Heart right ventricle (tissue), 16 donors: ENCODE measurements at regions not wholly inside any gene's neighbourhood (a gene's known extent, or its start where the extent isn't known, plus 50 kb on each side); places are given as distances from the start of the nearest gene placed in this dataset.
"Not testable (repeated sequence)": the region's sequence is repeated elsewhere in the genome, so short reads cannot be mapped to it uniquely, and the experiment has no call there.

Source experiments
- ATAC-seq, 8 donors: fragments of 200-7000 bp; cut with Tn5 transposase; one replicate each; pipeline ENCODE4 v1.9.1; 2020; ENCODE audit warnings: mild to moderate bottlenecking in 8 of 8, moderate library complexity in 8 of 8, moderate number of reproducible peaks in 1 of 8
- DNase-seq, 2 donors: peaks; one replicate each; pipeline ENCODE4 v3.0.0-alpha.2; 2020
- H3K27ac ChIP-seq, 10 donors: fragments of 200-600 bp; sonication (generic) in 2 of 10; one replicate each; pipeline versions ENCODE4 v1.5.0 to v1.8.0; 2020 to 2022; ENCODE audit warnings: mild to moderate bottlenecking in 3 of 10
- H3K27me3 ChIP-seq, 7 donors: fragments of 200-600 bp; one replicate each; pipeline ENCODE4 v1.8.0; 2021 to 2022; ENCODE audit warnings: mild to moderate bottlenecking in 2 of 7
- H3K36me3 ChIP-seq, 9 donors: fragments of 200-600 bp; sonication (generic) in 1 of 9; one replicate each; pipeline versions ENCODE4 v1.5.0 to v1.8.0; 2020 to 2022; ENCODE audit warnings: mild to moderate bottlenecking in 2 of 9
- H3K4me1 ChIP-seq, 9 donors: fragments of 200-600 bp; sonication (generic) in 1 of 9; one replicate each; pipeline versions ENCODE4 v1.5.0 to v1.8.0; 2020 to 2022; ENCODE audit warnings: mild to moderate bottlenecking in 4 of 9
- H3K4me3 ChIP-seq, 10 donors: fragments of 200-600 bp; sonication (generic) in 2 of 10; one replicate each; pipeline versions ENCODE4 v1.5.0 to v1.8.0; 2020 to 2022; ENCODE audit warnings: mild to moderate bottlenecking in 7 of 10, moderate library complexity in 2 of 10
- H3K9me3 ChIP-seq, 11 donors: fragments of 200-600 bp in 10 of 11; sonication (generic) in 2 of 11; one replicate each; pipeline versions ENCODE4 v1.5.0 to v1.8.0; 2013 to 2022; ENCODE audit warnings: mild to moderate bottlenecking in 2 of 11, control low read depth in 1 of 11, moderate library complexity in 1 of 11
- CTCF ChIP-seq, 9 donors: fragments of 200-600 bp; sonication (generic) in 2 of 9; IDR thresholded peaks; one replicate each; pipeline versions ENCODE4 v1.5.0 to v1.8.0; 2021 to 2022; ENCODE audit warnings: antibody characterized with exemption in 9 of 9, mild to moderate bottlenecking in 5 of 9, moderate library complexity in 1 of 9
- WGBS, 2 donors: extraction: QIAGEN DNeasy Blood & Tissue Kit; methylation state at CpG; one replicate each; pipeline ENCODE4 v1.1.7; 2013; ENCODE audit warnings: inconsistent platforms in 1 of 2; 5-methylcytosine and 5-hydroxymethylcytosine counted together
- intact Hi-C, 10 donors: fragments of 100-400 bp; cut with DNase I; formaldehyde crosslinking; loops; one replicate each; pipeline versions ENCODE4 v1.11.1 to v1.14.2; 2022
- donor health status: Arrhythmogenic right ventricular cardiomyopathy.
- donor health status: ischemic (EF 13 %, LVEDD 7.1; RV severe dilation, severe dysfunction).
- donor health status: healthy with polysubstance abuse.
- donor health status: DM: no; HTN: yes; CAD: no.
- donor health status: DM: no; HTN: no; CAD: no.
- donor health status: ischemic (EF 25% LVEDD 6.9; RV normal size, moderate dysfunction).
- donor health status: ischemic (EF 25% LVEDD 5.7; RV mildly dilated, moderate dysfunction).
- donor health status: healthy.
- donor health status: DM: yes; HTN: yes; CAD: no.
- donor health status: Ischemic cardiomyopathy.
- donor health status: ischemic (EF 35%, LVEDD 5.7; RV mildly dilated, moderate dysfunction).
- donor health status: nonischemic (EF 11% LVEDD 7.7; RV severe dilation, severe dysfunction).
- donor health status: DM: yes; HTN: yes; CAD: no.
- donor health status: PGD.
- donor health status: ischemic (EF 29% LVEDD 5.4; RV normal size, mild dysfunction).
- donor health status: nonischemic (EF 23%, LVEDD 6.1; RV moderate dilation, normal function).

- Histone ChIP-seq H3K27me3 (peaks cover 0 to 2% (median 0%) of the 10 kb centered on the region in 7 donors), H3K4me3 (no peak overlapping the region), H3K9me3 (peaks cover 0 to 23% (median 11%) of the 10 kb centered on the region in 11 donors), H3K27ac (no peak overlapping the region), H3K4me1 (no peaks in the 10 kb centered on the region), H3K36me3 (no peaks in the 10 kb centered on the region)
- TF ChIP-seq CTCF (IDR thresholded peaks at IDR 0.05) = no peak
- DNase-seq (no peak), ATAC-seq (no peak)
- intact Hi-C loops = no loop called here
- WGBS, 2 donors = 41 to 49% methylated on average over 3 of the region's 3 CpGs
These were observed 202.8 kb upstream of the C16orf82 start for GRCh38 chr16:26863931-26864330.

DNA sequence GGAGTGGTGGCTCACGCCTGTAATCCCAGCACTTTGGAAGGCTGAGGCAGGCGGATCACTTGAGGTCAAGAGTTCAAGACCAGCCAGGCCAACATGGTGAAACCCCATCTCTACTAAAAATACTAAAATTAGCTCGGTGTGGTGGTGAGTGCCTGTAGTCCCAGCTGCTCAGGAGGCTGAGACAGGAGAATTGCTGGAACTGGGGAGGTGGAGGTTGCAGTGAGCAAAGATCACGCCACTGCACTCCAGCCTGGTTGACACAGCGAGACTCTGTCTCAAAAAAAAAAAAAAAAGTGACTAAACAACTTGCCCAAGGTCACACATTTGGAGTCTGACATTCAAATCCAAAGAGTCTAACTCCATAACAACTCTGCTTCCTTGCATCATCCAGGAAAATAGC is 192.4 kb upstream of the C16orf82 start:
- intact Hi-C loops = not testable (repeated sequence)
- WGBS, 2 donors = 58 to 70% methylated on average over 5 of the region's 5 CpGs

GRCh38 chr16:26877421-26877820 is 189.3 kb upstream of the C16orf82 start:
- DNase-seq = no peak
- intact Hi-C loops = no loop called here
- 70 to 78% methylated on average over 3 of the region's 3 CpGs for WGBS, 2 donors

More for the DNA sequence above, 192.4 kb upstream of the C16orf82 start:
- DNase-seq, H3K27ac ChIP-seq, H3K27me3 ChIP-seq, H3K4me3 ChIP-seq, H3K4me1 ChIP-seq, ATAC-seq, H3K36me3 ChIP-seq: not testable (repeated sequence)
- peaks cover 0 to 11% (median 0%) of the 10 kb centered on the region in 11 donors for H3K9me3 ChIP-seq

DNA sequence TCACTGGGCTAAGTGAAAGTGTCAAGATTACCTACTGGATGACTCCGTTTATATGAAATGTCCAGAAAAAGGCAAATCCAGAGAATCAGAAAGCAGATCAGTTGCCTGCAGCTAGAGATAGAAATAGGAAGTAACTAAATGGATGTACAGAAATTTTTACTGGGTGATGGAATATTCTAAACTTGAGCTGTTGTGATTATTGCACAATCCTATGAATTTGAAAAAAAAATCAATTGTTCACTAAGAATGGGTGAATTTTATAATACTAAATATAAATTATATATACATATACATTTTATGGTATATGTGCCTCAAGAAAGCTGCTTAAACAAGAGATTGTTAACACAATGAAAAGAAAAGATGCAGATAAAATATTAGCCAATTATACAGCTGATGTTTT is 181.1 kb upstream of the C16orf82 start:
- Histone ChIP-seq H3K4me1 (no peaks in the 10 kb centered on the region), H3K4me3 (no peak overlapping the region), H3K9me3 (peaks cover 0 to 17% (median 0%) of the 10 kb centered on the region in 11 donors), H3K36me3 (no peaks in the 10 kb centered on the region), H3K27ac (no peak overlapping the region), H3K27me3 (peaks cover 0 to 15% (median 0%) of the 10 kb centered on the region in 7 donors)
- ATAC-seq (no peak), DNase-seq (no peak)
- no peak for TF ChIP-seq CTCF (IDR thresholded peaks at IDR 0.05)
- intact Hi-C loops = no loop called here
- 69 to 73% methylated on average over 1 of the region's 1 CpG for WGBS, 2 donors

More at GRCh38 chr16:26877421-26877820, 189.3 kb upstream of the C16orf82 start:
- no peak overlapping the region for H3K27ac ChIP-seq
- no peak overlapping the region for H3K4me3 ChIP-seq
- peaks cover 0 to 1% (median 0%) of the 10 kb centered on the region in 7 donors for H3K27me3 ChIP-seq
- ATAC-seq = no peak
- TF ChIP-seq CTCF (IDR thresholded peaks at IDR 0.05) = no peak
- H3K4me1 ChIP-seq = no peaks in the 10 kb centered on the region
- peaks cover 0 to 7% (median 0%) of the 10 kb centered on the region in 11 donors for H3K9me3 ChIP-seq
- H3K36me3 ChIP-seq = no peaks in the 10 kb centered on the region

DNA sequence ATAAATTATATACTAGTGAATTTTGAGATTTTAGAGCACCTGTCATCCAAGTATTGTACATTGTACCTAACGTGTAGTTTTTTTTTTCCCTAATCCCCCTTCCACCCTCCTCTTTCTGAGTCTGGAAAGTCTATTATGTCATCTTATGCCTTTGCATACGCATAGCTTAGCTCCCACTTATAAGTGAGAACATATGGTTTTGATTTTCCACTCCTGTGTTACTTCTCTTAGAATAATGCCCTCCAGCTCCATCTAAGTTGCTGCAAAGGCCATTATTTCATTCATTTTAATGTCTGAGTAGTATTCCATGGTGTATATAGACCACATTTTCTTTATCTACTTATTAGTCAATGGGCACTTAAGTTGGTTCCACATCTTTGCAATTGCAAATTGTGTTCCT is 177.0 kb upstream of the C16orf82 start:
- ATAC-seq (no peak), DNase-seq (no peak)
- WGBS, 2 donors = 48 to 51% methylated on average over 2 of the region's 2 CpGs
- H3K9me3 ChIP-seq = peaks cover 0 to 19% (median 0%) of the 10 kb centered on the region in 11 donors
- intact Hi-C loops = no loop called here
- no peaks in the 10 kb centered on the region for H3K36me3 ChIP-seq
- TF ChIP-seq CTCF (IDR thresholded peaks at IDR 0.05) = no peak
- H3K4me3 ChIP-seq = no peak overlapping the region
- no peak overlapping the region for H3K27ac ChIP-seq
- peaks cover 0 to 4% (median 0%) of the 10 kb centered on the region in 7 donors for H3K27me3 ChIP-seq
- no peaks in the 10 kb centered on the region for H3K4me1 ChIP-seq
